NCI-H1092 (cell line): ENCODE measurements at regions not wholly inside any gene's neighbourhood (a gene's known extent, or its start where the extent isn't known, plus 50 kb on each side); places are given as distances from the start of the nearest gene placed in this dataset.
"Not testable (repeated sequence)": the region's sequence is repeated elsewhere in the genome, so short reads cannot be mapped to it uniquely, and the experiment has no call there.

Source experiments
- DNase-seq: peaks from one replicate; lab custom pipeline; 2025; lab: John Stamatoyannopoulos, UW

DNA sequence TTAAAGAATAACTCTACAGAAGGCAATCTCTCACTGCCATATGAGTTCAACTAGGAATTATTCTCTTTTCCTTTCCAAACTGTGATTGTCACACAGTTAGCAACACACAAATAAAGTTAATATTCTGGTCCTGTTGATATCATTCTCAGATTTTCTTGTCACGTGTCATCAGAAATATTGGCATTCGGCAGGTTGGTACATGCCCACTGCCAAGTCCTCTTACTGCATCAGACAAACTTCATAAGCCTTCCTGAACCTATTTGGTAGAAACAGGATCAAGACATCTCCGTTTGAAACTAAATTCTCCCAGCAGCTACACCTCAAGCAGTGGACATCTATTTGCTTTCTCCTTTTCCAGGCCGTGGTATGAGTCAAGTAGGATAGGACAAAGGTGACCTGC lies 177.9 kb upstream of the SOX2 start:
- DNase-seq = no peak

DNA sequence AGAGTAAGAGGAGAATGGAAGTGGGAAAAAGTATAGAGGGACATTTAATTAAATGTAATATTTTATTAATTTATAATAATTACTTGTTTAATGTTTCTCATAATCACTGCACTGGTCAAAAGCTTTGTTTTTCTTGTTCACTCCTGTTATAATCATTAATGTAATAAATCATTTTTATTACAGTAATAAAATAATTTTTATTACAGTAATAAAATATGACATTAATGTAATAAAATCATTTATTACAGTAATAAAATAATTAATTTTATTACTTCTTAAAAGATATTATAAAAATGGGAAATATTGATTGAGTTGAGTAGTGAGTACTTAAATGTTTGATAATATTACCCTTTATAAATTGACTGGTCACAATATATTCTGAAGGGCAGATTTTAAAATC lies 181.1 kb upstream of the SOX2 start:
- no peak for DNase-seq

DNA sequence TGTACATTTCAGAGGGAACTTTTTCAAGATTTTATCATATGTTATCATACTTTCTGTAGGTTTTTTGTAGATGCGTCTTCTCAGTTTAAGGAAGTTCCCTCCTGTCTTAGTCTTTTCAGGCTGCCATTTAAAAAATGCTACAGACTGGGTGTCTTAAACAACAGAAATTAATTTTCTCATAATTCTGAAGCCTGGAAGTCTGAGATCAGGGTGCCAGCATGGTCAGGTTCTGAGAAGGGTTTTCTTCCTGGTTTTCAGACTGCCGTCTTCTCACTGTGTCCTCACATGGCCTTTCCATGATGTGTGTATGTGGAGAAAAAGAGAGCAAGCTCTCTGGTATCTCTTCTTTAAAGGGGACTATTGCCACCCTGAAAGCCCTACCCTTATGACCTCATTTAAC lies 189.9 kb upstream of the SOX2 start:
- no peak for DNase-seq

DNA sequence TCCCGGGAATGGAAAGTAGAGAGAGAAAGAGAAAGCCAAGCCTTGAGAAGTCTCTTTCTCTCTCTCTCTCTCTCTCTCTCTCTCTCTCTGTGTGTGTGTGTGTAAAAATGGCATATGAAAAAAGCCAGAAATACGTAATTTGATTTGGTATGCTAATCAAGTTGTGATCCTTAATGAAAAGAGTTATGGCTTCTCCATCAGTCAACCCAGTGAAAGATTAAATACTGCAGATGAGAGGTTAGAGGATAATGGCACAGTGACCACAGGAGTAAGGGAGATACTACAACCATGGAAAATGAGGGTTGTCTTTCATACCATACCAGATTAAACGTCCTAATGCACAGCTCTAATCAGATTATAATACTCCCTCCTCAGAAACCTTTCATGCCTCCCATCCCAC lies 193.5 kb upstream of the SOX2 start:
- DNase-seq = no peak

DNA sequence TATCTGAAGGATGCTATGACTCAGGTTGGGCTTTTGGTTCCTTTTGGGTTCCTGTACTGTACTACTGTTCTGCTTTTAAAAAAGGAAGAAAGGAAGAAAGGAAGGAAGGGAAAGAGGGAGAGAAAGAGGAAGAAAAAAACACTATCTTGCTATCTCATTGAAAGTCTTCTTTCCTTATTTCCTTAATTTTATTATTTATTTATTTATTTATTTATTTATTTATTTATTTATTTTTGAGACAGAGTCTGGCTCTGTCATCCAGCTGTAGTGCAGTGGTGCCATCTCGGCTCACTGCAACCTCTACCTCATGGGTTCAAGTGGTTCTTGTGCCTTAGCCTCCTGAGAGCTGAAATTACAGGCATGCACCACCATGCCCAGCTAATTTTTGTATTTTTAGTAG lies 198.9 kb upstream of the SOX2 start:
- DNase-seq = no peak

DNA sequence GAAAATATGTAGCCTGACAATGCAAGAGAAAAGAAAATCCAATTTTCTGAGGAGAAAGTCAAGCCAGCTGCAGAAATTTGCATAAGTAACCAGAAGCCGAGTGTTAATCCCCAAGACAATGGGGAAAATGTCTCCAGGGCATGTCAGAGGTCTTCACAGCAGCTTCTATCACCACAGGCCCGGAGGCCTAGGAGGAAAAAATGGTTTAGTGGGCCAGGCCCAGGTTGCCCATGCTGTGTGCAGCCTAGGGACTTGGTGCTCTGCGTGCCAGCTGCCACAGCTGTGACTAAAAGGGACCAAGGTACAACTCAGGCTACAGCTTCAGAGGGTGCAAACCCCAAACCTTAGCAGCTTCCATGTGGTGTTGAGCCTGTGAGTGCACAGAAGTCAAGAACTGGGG lies 201.2 kb upstream of the SOX2 start:
- no peak for DNase-seq

DNA sequence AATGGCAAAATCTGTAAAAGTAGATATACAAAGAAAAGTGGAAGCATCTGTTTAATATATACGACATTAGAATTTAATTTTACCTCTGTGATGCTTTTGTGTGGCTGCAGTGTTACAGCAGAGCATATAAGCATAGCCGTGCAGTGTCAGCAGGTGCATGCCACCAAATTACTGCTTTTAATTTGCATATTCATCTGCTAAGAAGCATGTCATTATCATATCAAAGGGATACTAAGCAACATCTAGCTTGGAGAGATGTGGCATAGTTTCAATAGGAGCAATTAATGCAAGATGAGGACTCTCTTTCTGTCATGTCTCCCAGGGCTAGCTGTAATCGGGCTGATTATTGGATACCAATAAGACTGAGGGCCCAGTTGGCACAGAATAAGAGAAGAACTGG lies 214.4 kb upstream of the SOX2 start:
- no peak for DNase-seq

DNA sequence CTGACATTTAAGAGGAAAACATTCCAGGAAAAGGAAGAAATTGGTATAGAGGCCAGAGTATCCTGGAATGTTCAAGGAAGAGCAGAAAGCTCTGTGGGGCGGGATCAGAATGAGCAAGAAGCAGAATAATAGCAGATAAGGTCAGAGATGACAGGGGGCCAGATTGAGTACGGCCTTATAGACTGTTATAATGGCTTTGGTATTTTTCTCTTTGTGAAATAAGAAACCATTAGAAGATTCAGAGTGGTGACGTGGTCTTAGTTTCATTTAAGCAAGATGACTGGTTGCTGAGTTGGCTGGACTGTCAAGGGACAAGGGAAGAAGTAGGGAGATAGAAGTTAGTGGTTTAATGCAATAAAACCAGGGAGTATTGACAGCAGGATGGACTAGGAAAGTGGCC lies 218.3 kb upstream of the SOX2 start:
- DNase-seq = no peak

DNA sequence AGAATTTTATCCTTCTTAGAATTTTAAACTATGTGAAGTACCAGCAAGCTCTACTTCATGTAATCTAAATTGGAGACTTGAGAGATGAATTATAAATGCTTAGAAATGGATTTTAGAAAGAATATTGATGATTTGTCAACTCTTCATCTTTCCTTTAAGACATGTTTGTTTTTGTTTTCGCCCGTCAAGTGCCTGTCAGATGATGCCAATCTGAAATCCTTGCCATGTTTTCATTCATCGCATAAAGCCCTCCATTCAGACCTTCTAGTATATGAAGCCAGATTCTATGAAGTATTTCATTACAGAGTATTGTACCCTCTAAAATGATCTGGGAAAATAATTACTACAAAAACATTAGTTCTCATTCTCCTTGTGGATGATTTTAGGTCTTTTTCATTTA lies 223.2 kb upstream of the SOX2 start:
- DNase-seq = no peak

DNA sequence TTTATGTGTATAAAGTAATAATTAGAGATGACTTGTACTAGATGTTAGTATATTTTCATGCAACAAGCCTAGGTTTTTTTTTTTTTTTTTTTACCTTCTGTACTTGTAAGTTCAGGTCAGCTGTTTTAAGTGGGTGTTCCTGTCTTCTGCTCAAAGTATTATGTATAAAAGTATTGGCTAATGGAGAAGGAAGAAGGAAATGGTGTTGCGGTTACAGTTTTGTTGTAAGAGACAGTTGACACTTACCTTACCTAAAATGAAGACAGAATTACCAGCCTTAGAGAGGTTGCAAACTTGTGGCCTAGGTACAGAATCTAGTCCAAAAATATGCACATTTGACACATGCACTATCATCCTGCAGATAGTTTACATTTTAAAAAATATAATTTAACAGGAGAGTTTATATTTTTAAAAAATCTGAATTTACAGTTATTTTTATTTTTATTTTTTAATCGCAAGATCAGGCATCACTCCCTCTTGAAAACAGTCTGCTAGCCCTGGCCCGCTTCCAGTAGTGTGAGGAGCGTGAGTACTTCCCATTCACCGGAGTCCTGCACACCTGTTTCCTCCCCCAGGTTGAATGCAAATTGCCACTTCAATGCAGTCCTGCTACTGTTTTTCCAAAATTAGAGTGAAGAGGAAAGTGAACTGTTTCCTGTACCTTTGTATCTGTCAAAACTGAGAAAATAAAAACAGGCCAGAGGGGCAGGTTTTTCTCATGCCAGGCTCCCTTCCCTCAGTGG lies 224.3 kb upstream of the SOX2 start:
- peak; percentile 63 for DNase-seq

DNA sequence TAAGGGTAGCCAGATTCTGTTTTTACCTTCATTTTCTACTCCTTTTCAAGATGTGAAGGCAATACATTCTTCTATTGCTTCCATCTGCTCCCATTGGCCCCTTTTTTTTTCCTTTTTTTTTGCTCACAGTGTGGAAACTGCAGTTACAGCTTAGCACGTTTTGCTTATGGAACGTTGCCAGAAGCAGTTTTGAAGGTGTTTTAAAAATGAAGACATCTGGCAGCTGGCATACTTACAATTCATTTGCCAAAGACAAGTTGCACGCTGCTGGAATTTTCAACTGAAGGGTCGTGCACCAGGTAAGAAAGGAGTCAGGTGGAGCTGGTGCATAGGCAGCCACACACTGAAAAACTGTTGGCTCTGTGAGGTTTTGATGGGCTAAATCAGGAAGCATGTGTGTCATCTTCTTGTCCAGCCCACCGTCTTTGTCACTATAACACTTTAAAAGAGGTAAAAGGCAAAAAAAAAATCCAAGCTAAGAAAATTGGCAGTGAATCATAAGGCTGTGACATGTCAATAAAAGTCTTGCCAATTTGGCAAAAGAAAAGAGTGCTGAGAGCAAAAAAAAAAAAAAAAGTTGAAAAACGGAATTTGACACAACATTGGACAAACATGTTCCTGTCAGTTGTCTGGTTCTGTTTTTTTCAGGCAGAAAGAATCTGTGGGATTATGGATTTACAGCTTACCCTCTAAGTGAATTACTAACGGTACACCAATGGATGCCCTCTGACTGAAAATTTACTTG lies 225.4 kb upstream of the SOX2 start:
- DNase-seq = no peak

DNA sequence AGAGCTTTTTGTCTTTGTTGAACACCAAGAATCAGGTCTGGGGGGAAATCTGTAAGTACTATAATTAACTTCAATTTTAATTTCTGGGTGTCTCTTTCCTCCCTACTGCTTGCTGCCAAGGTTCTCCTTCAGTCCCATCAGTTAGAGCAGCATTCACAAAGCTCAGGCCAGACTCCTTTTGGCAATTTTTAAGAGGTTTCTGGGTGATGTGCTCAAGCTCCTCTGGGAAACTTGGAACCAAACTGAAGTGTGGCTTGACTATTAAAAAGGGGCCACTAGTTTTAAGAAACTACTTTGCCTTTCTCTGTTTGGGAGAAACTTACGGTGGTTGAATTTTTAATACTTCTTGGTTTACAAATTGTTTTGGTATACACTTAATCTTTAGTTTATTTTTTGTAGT lies 227.7 kb upstream of the SOX2 start:
- no peak for DNase-seq

DNA sequence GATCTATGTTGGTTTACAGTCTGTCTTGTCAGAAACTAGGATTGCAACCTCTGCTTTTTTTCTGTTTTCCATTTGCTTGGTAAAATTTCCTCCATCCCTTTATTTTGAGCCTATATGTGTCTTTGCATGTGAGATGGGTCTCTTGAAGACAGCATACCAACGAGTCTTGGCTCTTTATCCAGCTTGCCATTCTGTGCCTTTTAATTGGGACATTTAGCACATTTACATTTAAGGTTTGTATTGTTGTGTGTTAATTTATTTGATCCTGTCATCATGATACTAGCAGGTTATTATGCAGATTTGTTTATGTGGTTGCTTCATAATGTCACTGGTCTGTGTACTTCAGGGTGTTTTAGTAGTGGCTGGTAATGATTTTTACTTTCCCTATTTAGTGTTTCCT lies 236.6 kb upstream of the SOX2 start:
- DNase-seq = not testable (repeated sequence)

DNA sequence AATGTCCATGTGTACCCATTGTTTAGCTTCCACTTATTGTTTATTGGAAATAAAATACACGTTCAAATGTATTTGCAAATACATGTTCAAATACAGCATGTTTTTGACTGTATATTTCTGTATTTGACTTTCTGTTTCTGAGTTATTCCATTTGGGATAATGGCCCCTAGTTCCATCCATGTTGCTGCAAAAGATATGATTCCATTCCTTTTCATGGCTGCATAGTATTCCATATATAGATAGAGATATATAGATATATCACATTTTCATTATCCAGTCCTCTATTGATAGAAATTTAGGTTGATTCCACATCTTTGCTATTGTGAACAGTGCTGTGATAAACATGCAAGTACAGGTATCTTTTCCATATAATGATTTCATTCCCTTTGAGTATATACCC lies 241.4 kb upstream of the SOX2 start:
- no peak for DNase-seq

DNA sequence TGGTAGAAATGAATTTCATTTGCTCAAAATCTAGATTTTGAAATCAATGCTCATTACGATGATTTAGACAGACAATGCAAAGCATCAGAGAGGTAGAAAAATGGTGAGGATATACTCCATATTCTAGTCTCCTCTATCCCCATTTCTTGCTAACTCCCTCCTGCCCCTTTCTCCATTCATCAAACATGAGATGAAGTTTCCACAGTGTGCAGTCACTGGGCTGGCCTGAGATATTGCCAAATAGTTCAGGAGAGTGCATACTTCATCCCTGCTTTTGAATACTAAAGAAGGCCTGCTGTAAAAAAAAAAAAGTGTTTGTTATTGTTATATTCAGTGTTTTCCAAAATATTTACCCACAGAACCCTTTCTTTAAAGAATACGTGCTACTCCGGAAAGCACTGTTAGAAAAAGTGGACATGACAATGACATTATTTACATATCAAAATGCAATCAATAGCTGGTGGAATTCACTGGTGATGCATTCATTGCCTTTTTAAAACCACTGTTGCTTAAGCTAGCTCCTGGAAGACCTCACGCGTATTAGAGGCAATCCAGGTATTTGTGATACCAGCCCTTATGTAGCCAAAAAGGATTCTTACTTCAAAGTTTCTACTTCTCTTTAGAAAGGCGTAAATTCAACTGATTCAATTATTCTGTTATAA lies 247.6 kb upstream of the SOX2 start:
- DNase-seq = no peak

DNA sequence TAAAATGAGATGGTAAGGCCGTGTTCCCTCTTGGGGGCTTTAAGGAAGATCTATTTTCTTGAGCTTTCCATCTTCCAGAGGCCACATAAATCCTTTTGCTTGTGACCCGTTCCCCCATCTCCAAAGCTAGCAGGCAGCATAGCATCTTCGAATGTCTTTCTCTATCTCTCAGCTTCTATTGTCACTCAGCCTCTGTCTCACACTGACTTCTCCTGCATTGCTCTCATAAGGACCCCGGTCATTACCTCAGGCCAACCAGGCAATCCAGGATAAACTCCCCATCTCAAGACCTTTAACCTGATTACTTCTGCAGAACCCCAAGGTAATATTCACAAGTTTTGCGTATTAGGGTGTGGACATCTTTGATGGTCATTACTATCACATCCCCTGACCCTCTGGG lies 250.3 kb upstream of the SOX2 start:
- DNase-seq = no peak

DNA sequence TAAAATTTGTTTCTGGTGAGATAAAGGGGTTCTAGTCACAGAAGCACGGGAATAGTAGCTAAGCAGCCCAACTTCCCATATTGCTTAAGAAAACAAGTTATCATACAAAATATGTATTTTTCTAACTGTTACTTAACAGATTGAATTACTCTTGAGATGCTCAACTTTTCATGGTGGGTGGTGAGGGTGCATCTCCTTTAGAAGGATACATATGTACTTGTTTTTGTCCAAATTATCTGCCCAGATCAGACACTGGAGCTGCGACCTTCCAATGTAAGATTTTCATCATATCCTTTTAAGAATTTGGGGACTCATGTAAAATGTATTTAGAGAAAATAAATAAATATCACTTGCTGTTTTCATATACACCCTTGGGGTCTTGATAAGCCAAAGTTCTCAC lies 252.2 kb upstream of the SOX2 start:
- no peak for DNase-seq

DNA sequence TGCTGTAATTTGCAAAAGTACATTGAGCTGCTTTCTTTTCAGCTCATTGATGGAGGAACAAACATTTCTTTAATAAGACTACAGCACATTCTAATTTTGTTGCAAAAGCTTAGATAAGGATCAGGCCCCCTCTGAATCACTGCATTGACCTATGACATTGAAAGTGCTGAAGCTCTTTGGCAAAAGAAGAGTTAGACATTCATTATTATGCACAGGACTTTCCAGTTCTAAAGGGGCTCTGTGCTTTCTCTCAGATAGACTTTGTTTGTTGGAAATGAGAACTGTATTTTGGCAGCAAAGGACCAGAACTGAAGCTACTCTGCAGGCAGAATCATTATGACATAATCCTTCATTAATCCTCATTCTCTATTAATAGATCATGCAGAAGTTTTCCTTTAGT lies 252.9 kb upstream of the SOX2 start:
- no peak for DNase-seq

DNA sequence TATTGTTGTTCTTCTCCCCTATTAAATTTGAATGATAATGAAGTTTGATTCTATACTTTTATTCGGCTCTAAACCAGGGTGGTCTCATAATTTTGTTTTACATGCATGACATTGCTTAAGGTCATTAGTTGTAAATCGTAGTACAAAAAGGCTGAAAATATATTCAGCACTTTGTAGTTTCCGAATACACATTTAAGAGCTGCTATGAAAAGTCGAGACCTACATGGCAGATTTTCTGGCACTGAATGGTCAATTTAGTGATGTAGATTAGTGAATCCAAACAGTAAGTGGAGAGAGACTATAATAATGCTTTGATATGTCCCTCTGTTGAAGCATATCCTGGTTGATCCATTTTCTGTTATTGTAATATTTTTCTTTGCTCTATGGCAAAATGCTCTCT lies 254.0 kb upstream of the SOX2 start:
- DNase-seq = no peak

DNA sequence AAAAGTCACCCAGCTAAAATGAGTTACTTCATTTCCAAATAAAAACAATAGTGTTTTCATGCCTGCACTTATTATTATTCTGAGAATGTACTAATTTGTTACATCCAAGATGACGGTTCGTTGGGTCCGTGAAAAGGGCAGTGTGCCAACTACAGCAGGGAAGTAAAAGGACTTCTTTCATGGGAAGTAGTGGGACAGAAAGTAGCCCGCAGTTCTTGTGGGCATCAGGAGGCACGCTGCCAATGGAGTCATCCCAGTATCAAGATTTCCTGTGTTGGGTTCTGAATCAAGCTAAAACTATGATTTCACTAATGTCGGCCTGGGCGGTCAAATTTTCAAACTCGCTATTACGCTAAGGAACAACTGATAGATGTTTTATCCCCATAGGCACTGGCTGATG lies 254.5 kb upstream of the SOX2 start:
- no peak for DNase-seq

DNA sequence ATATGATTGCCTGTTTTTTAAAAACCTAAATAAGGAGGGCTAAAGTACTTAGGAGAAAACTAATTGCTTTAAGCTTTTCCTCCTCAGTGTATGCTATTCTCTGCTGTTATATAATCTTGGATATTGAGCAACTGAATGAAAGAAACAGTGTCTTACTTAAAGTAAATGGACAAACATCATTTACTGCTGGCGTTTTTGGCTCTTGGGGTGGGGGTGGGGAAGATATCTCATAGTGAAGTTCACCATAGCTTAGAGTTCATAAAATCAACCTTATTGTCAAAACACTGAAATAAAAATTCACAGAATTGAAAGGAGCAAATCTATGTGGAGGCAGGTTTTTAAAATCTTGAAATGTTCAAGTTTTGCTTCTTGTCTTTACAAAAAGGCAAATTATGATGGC lies 256.4 kb upstream of the SOX2 start:
- no peak for DNase-seq

DNA sequence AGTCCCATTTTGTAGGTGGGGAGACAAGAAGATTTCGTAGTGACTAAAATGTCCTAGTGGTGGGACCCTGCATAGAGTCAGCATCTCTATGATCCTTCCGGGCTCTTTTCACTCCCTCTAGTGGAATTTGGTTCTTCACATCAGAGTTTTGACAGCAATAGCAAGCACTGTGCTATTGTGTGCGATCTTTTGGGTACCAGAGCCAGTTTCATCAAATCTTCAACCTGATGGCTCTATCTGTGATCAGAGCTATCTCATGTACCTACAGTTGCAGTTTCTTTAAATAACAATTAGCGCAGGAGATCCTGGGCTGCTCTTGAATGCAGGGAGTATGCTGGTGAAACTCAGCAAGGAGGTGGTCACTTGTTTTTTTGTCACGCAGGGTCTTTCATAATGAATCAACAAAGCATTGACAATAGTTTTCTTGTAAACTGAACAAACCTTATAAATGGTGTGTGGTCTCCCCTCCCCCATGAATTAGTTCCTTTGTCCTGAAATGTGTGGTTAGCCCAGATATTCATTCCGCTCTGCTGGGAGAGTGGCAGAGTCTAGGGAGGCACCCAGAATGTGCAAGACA lies 257.2 kb upstream of the SOX2 start:
- no peak for DNase-seq

DNA sequence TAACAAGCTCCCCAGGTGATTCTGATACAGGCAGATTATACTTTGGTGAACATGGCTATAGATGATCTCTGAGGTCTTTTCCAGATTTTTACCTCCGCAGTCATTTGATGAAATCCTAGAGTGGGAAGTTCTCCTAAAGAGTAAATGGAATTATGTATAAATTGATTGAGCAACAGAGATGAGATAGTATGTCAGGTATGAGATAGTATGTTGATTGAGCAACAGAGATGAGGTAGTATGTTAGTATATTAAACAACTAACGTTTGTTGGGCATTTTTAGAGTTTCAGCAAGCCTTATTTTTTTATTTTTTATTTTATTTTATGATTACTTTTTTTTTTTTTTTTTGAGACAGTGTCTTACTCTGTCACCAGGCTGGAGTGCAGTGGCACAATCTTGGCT lies 265.0 kb upstream of the SOX2 start:
- DNase-seq = no peak
